Spleen (tissue), 11 donors: ENCODE measurements at regions not wholly inside any gene's neighbourhood (a gene's known extent, or its start where the extent isn't known, plus 50 kb on each side); places are given as distances from the start of the nearest gene placed in this dataset.

ENCODE experiments used
- DNase-seq: peaks from one replicate; pipeline ENCODE4 v3.0.0-alpha.2; 2020
- H3K27ac ChIP-seq, 8 donors: fragments of 200-600 bp; sonication (generic) in 7 of 8; 1 replicate in 4 of 8; 2 replicates in 4 of 8; pipeline versions ENCODE4 v1.5.0 to v1.8.0; 2016 to 2021; ENCODE audit warnings: inconsistent platforms in 4 of 8, mild to moderate bottlenecking in 4 of 8, moderate library complexity in 1 of 8
- H3K27me3 ChIP-seq, 7 donors: fragments of 200-600 bp; sonication (generic) in 6 of 7; replicated peaks in 1 of 7; 1 replicate in 4 of 7; 2 replicates in 3 of 7; pipeline versions ENCODE4 v1.5.0 to v1.8.0; 2016 to 2021; ENCODE audit warnings: inconsistent platforms in 3 of 7, mild to moderate bottlenecking in 1 of 7
- H3K36me3 ChIP-seq, 6 donors: fragments of 200-600 bp; sonication (generic) in 5 of 6; 1 replicate in 4 of 6; 2 replicates in 2 of 6; pipeline versions ENCODE4 v1.5.0 to v1.8.0; 2016 to 2021; ENCODE audit warnings: inconsistent platforms in 2 of 6
- H3K4me1 ChIP-seq, 6 donors: fragments of 200-600 bp; sonication (generic) in 5 of 6; 1 replicate in 3 of 6; 2 replicates in 3 of 6; pipeline versions ENCODE4 v1.5.0 to v1.8.0; 2016 to 2021; ENCODE audit warnings: inconsistent platforms in 3 of 6
- H3K4me3 ChIP-seq, 8 donors: fragments of 200-600 bp; sonication (generic) in 7 of 8; 1 replicate in 4 of 8; 2 replicates in 4 of 8; pipeline versions ENCODE4 v1.5.0 to v1.8.0; 2016 to 2021; ENCODE audit warnings: inconsistent platforms in 4 of 8, mild to moderate bottlenecking in 4 of 8, moderate library complexity in 2 of 8
- H3K9me3 ChIP-seq, 8 donors: fragments of 200-600 bp; sonication (generic) in 7 of 8; 1 replicate in 4 of 8; 2 replicates in 4 of 8; pipeline versions ENCODE4 v1.5.0 to v1.8.0; 2016 to 2021; ENCODE audit warnings: inconsistent platforms in 4 of 8
- POLR2A ChIP-seq, 3 donors: fragments of 450-650 bp; IDR thresholded peaks; one replicate each; pipeline ENCODE4 v1.5.1; 2017; ENCODE audit warnings: antibody characterized with exemption in 3 of 3, mild to moderate bottlenecking in 1 of 3
- POLR2AphosphoS5 ChIP-seq, 3 donors: sonication (generic); formaldehyde crosslinking; IDR thresholded peaks; one replicate each; pipeline ENCODE4 v1.5.1; 2017; ENCODE audit warnings: antibody characterized with exemption in 3 of 3
- WGBS, 5 donors: extraction: QIAGEN DNeasy Blood & Tissue Kit in 3 of 5; methylation state at CpG; one replicate each; pipeline versions ENCODE4 v1.1.5 to v1.1.7; 2013 to 2018; 5-methylcytosine and 5-hydroxymethylcytosine counted together
- intact Hi-C: fragments of 100-400 bp; cut with DNase I; formaldehyde crosslinking; loops from one replicate; pipeline ENCODE4 v1.15.0; 2023; ENCODE audit warnings: low total_unique reads
- TF ChIP-seq, protein P1 (sequence below), 11 experiments: fragments of 200-600 bp in 7 of 11; fragments of 450-650 bp in 4 of 11; sonication (generic) in 4 of 11; IDR thresholded peaks in 8 of 11; conservative IDR thresholded peaks in 3 of 11; 1 replicate in 7 of 11; 2 replicates in 4 of 11; pipeline versions ENCODE4 v1.4.0 to v1.8.0; 2016 to 2021; ENCODE audit warnings: antibody characterized with exemption in 11 of 11, inconsistent platforms in 4 of 11, mild to moderate bottlenecking in 1 of 11
- donor health status: healthy with polysubstance abuse.
- donor health status: DM: no; HTN: no; CAD: no; lungs with moderate emphysema.
- donor health status: DM: no; HTN: no; CAD: no.
- donor health status: Bipolar disorder and iron deficiency.
- donor health status: healthy.
- donor health status: DM: no; HTN: no; CAD: no.
- donor health status: DM: yes; HTN: yes; CAD: no.

DNA sequence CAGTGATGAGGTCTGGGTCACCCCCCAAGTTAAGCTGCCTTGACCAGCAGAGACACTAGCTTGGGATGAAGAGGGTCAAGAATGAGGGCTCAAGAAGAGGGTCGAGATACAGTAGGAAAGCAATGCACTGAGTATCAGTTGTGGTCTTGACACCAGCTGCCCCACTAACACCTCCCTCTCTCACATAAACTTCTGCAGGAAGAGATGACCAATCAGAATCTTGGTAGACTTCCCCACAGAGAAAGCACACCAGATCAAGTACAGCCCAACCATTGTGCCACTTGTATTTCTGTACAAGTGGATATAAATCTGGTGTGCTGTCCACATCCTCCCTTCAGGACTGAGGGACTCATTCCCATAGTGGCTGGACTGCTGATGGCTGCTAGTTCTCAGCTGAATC, 101.2 kb upstream of the ELL2 start:
- no peak for TF ChIP-seq POLR2A (IDR thresholded peaks at IDR 0.05)
- no peak for TF ChIP-seq POLR2AphosphoS5 (IDR thresholded peaks at IDR 0.05)
- TF ChIP-seq, protein P1, sequence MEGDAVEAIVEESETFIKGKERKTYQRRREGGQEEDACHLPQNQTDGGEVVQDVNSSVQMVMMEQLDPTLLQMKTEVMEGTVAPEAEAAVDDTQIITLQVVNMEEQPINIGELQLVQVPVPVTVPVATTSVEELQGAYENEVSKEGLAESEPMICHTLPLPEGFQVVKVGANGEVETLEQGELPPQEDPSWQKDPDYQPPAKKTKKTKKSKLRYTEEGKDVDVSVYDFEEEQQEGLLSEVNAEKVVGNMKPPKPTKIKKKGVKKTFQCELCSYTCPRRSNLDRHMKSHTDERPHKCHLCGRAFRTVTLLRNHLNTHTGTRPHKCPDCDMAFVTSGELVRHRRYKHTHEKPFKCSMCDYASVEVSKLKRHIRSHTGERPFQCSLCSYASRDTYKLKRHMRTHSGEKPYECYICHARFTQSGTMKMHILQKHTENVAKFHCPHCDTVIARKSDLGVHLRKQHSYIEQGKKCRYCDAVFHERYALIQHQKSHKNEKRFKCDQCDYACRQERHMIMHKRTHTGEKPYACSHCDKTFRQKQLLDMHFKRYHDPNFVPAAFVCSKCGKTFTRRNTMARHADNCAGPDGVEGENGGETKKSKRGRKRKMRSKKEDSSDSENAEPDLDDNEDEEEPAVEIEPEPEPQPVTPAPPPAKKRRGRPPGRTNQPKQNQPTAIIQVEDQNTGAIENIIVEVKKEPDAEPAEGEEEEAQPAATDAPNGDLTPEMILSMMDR (IDR thresholded peaks at IDR 0.05 in 8 of 11, conservative IDR thresholded peaks at IDR 0.05 in 3 of 11): no peak
- no peaks in the 10 kb centered on the region for H3K36me3 ChIP-seq
- no peak overlapping the region for H3K4me3 ChIP-seq
- no peak for DNase-seq
- H3K27me3 ChIP-seq: no peaks in the 10 kb centered on the region
- 70 to 93% (median 82%) methylated on average over 1 of the region's 1 CpG for WGBS, 5 donors
- H3K9me3 ChIP-seq: no peaks in the 10 kb centered on the region
- peaks cover 0 to 4% (median 0%) of the 10 kb centered on the region in 6 donors for H3K4me1 ChIP-seq
- intact Hi-C loops: no loop called here
- no peak overlapping the region for H3K27ac ChIP-seq

DNA sequence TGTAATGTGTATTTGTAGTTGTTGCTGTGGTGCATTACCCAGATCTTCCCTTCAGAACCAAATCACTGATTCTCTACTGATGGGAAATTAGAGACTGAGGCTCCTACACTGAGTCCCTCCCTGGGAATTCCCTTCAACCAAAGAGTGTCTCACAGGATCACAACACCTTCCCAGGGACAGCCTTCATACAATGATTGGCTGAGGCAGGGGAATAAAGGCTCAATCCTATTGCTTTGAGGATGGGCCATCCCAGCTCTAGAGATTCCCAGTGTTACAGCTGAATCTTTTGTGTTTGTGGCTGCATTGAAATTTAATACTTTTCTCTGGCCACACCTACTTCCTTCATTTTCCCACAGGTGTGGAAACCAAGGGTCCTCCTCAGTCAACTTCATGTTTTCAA, 96.4 kb upstream of the ELL2 start:
- no peak for DNase-seq
- intact Hi-C loops: no loop called here
- Histone ChIP-seq H3K27ac (no peak overlapping the region), H3K9me3 (no peaks in the 10 kb centered on the region), H3K36me3 (no peaks in the 10 kb centered on the region), H3K4me3 (no peak overlapping the region), H3K4me1 (no peaks in the 10 kb centered on the region), H3K27me3 (no peaks in the 10 kb centered on the region)
- TF ChIP-seq POLR2AphosphoS5 (IDR thresholded peaks at IDR 0.05) (no peak), POLR2A (IDR thresholded peaks at IDR 0.05) (no peak)
- TF ChIP-seq, protein P1 (IDR thresholded peaks at IDR 0.05 in 8 of 11, conservative IDR thresholded peaks at IDR 0.05 in 3 of 11): no peak

DNA sequence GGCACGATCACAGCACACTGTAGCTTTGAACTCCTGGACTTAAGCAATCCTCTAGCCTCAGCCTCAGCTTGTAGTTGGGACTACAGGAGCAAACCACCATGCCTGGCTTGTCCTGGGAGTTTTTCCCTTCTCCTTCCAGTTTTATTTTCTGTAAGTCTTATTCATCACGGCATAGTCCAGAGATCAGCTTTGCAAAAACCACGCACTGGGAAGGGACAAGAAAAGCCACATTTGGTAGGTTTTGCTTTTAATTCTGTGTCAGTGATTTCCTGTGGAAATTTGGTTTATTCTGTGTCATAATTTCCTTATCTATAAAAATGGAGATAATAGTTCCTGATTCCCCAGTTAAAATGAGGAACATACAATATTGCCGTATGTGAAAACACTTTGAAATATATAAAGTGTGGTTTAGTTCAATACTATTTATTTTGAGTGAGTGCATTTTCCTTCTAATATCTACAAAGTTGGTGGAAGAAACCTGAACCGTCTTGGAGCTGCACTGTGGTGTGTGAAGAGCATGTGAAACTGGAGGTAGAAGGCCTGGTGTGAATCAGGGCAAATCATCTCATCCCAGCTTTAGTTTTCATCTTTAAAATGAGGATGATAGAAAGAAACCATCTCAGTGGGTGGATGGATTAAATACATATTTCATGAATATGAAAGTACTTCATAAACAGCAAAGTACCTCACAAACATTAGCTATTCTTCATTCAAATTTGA, 92.8 kb upstream of the ELL2 start:
- H3K27me3 ChIP-seq: no peaks in the 10 kb centered on the region
- H3K36me3 ChIP-seq: no peaks in the 10 kb centered on the region
- no peak for DNase-seq
- H3K27ac ChIP-seq: no peak overlapping the region
- WGBS, 5 donors: 29 to 58% (median 44%) methylated on average over 5 of the region's 5 CpGs
- peaks cover 0 to 9% (median 3%) of the 10 kb centered on the region in 6 donors for H3K4me1 ChIP-seq
- no peak overlapping the region for H3K4me3 ChIP-seq
- TF ChIP-seq POLR2AphosphoS5 (IDR thresholded peaks at IDR 0.05) (no peak), POLR2A (IDR thresholded peaks at IDR 0.05) (no peak)
- TF ChIP-seq, protein P1 (IDR thresholded peaks at IDR 0.05 in 8 of 11, conservative IDR thresholded peaks at IDR 0.05 in 3 of 11): no peak
- no peaks in the 10 kb centered on the region for H3K9me3 ChIP-seq
- intact Hi-C loops: no loop called here

DNA sequence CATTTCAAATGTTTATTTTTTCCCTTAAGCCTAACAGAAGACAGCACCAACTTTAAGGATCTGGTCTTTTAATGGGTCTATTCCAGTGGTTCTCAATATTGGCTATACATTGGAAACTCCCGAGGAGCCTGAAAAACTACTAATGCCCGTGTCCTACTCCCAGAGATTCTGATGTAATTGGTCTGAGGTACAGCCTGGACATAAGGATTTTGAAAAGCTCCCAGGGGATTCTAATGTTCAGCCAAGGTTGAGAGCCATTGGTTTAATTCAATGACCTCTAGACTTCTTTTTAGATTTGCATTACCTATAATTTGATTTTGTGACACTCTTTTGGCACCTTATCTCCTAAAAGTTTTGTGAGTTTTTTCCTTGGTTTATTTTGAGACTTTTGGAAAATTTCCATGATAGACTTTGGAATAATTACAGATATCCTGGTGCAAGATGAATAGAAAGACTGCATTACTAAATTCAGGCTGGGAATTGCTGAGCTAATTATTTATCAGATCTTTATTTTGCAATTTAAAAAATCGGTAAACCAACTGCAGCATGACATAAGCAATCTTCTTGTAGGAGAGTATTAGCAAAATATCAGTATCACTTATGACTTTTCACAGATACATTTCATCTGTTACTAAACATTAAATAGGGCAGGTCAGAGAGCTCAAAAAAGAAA, 91.5 kb upstream of the ELL2 start:
- DNase-seq: no peak
- no peak overlapping the region for H3K4me3 ChIP-seq
- H3K36me3 ChIP-seq: no peaks in the 10 kb centered on the region
- intact Hi-C loops: no loop called here
- 80 to 90% (median 87%) methylated on average over 3 of the region's 3 CpGs for WGBS, 5 donors
- H3K27me3 ChIP-seq: no peaks in the 10 kb centered on the region
- no peak overlapping the region for H3K27ac ChIP-seq
- TF ChIP-seq POLR2A (IDR thresholded peaks at IDR 0.05) (no peak), POLR2AphosphoS5 (IDR thresholded peaks at IDR 0.05) (no peak)
- TF ChIP-seq, protein P1 (IDR thresholded peaks at IDR 0.05 in 8 of 11, conservative IDR thresholded peaks at IDR 0.05 in 3 of 11): no peak
- H3K9me3 ChIP-seq: no peaks in the 10 kb centered on the region
- peaks cover 0 to 14% (median 3%) of the 10 kb centered on the region in 6 donors for H3K4me1 ChIP-seq
